GM18867 (cell line): ENCODE measurements at regions not wholly inside any gene's neighbourhood (a gene's known extent, or its start where the extent isn't known, plus 50 kb on each side); places are given as distances from the start of the nearest gene placed in this dataset.

Experiments used
- ATAC-seq: cut with Tn5 transposase; IDR thresholded peaks from one replicate; pipeline ENCODE4 v1.9.1; 2021; ENCODE audit warnings: mild to moderate bottlenecking, moderate library complexity; ENCODE audit not compliant: unreplicated experiment

GRCh38 chr18:25454730-25455129 lies 102.8 kb upstream of the ZNF521 start:
- ATAC-seq: no peak

- no peak for ATAC-seq
Measured at GRCh38 chr18:25454270-25454659, 102.3 kb upstream of the ZNF521 start.

GRCh38 chr18:25453556-25454269 lies 101.7 kb upstream of the ZNF521 start:
- ATAC-seq: no peak

GRCh38 chr18:25451077-25451658 lies 99.2 kb upstream of the ZNF521 start:
- no peak for ATAC-seq

GRCh38 chr18:25449046-25449445 lies 97.1 kb upstream of the ZNF521 start:
- ATAC-seq: no peak

GRCh38 chr18:25446972-25447371 lies 95.0 kb upstream of the ZNF521 start:
- no peak for ATAC-seq

GRCh38 chr18:25445430-25445829 lies 93.5 kb upstream of the ZNF521 start:
- ATAC-seq: no peak

GRCh38 chr18:25443776-25444175 lies 91.8 kb upstream of the ZNF521 start:
- ATAC-seq: no peak

- no peak for ATAC-seq
Measured at GRCh38 chr18:25435149-25435782, 83.3 kb upstream of the ZNF521 start.

- ATAC-seq: no peak
Measured at GRCh38 chr18:25434745-25435144, 82.8 kb upstream of the ZNF521 start.

GRCh38 chr18:25433590-25433989 lies 81.6 kb upstream of the ZNF521 start:
- no peak for ATAC-seq

GRCh38 chr18:25425024-25425423 lies 73.1 kb upstream of the ZNF521 start:
- ATAC-seq: no peak

GRCh38 chr18:25423760-25424159 lies 71.8 kb upstream of the ZNF521 start:
- no peak for ATAC-seq

- no peak for ATAC-seq
Measured at GRCh38 chr18:25423267-25423666, 71.3 kb upstream of the ZNF521 start.

GRCh38 chr18:25422230-25422629 lies 70.3 kb upstream of the ZNF521 start:
- no peak for ATAC-seq

- ATAC-seq: no peak
Measured at GRCh38 chr18:25420077-25420825, 68.3 kb upstream of the ZNF521 start.

- no peak for ATAC-seq
Measured at GRCh38 chr18:25416374-25416773, 64.4 kb upstream of the ZNF521 start.

GRCh38 chr18:25409971-25410370 lies 58.0 kb upstream of the ZNF521 start:
- no peak for ATAC-seq

GRCh38 chr18:25408293-25408692 lies 56.3 kb upstream of the ZNF521 start:
- no peak for ATAC-seq
